ENCODE measurements at regions not wholly inside any gene's neighbourhood (a gene's known extent, or its start where the extent isn't known, plus 50 kb on each side); places are given as distances from the start of the nearest gene placed in this dataset.

DNA sequence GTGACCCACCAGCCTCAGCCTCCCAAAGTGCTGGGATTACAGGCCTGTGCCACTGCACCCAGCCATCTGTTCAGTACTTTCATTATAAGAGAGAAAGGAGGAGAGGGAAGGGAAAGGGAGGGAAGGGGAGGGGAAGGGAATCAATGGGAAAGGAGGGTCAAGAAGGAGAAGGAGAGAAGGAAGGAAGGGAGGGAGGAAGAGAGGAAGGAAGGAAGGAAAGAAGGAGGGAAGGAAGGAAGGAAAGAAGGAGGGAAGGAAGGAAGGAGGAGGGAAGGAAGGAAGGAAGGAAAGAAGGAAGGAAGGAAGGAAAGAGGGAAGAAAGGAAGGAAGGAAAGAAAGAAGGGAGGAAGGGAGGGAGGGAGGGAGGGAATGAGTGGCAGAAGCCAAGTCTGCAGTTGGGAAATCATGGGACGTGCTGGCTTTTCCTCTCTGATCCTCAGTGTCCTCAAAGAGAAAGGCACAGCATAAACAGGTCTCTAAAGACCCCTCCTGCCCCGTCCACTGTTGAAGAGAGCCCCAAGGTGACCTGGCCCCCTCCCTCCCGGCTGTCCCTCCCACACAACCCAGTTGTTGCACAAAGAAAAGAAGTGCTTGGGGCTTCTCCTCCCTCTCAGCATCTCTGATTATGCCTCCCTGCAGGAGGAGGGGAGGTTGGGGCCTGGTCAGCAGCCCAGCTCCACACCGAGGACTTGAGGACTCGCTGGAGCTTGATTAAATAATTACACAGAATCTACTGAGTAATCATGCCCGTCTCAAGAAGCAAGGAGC lies 69.1 kb upstream of the TOP1 start:
- Histone ChIP-seq H3K36me3 (ENCODE audit: control insufficient read depth in 2 of 2, extremely low read depth in 1 of 2, insufficient read depth in 2 of 2, low read length in 2 of 2) (no peaks in the 10 kb centered on the region), H4K20me1 (replicated peaks; ENCODE audit: control insufficient read depth, extremely low read depth, insufficient read depth, low read length) (no peaks in the 10 kb centered on the region), H3K79me2 (ENCODE audit: control insufficient read depth, insufficient read depth, low read length) (no peaks in the 10 kb centered on the region), H3K9ac (replicated peaks; ENCODE audit: extremely low read depth, insufficient read depth, low read length) (no peak overlapping the region), H3K27ac (ENCODE audit: insufficient read depth, low read depth, low read length) (no peak overlapping the region), H3K9me3 (replicated peaks; ENCODE audit: control insufficient read depth, insufficient read depth, low read length) (no peaks in the 10 kb centered on the region), H3K9me1 (replicated peaks; ENCODE audit: control insufficient read depth, extremely low read depth, insufficient read depth, low read length) (no peaks in the 10 kb centered on the region), H3K4me1 (ENCODE audit: control insufficient read depth, extremely low read depth, insufficient read depth, low read length) (no peaks in the 10 kb centered on the region), H3K4me2 (ENCODE audit: insufficient read depth, low read length) (no peak overlapping the region), H3K4me3 (replicated peaks in 1 of 3; ENCODE audit: insufficient read depth in 1 of 3, low read depth in 1 of 3, low read length in 3 of 3) (no peak overlapping the region), H2AFZ (ENCODE audit: low read depth, low read length) (no peak overlapping the region), H3K27me3 (ENCODE audit: control insufficient read depth in 2 of 2, insufficient read depth in 2 of 2, low read length in 2 of 2) (no peaks in the 10 kb centered on the region)
- ChIA-PET CTCF (interaction anchor here (0.6 kb wide), 1 partner anchor 61 kb away, joined by 3 read pairs; no protein-coding TSS in a partner anchor), POLR2A (no interaction called here)
- FAIRE-seq (no peak), DNase-seq (ENCODE audit: low read depth, low spot score) (no peak)
- dilution Hi-C loops (cut with MboI; ENCODE audit: extremely low pct_ligation_motif_present, low sequenced_read_pairs), result no loop called here
- intact Hi-C loops (cut with micrococcal nuclease), result no loop called here
- BruUV-seq (replicated peaks), result no TSS peak
- TF ChIP-seq, protein P1, sequence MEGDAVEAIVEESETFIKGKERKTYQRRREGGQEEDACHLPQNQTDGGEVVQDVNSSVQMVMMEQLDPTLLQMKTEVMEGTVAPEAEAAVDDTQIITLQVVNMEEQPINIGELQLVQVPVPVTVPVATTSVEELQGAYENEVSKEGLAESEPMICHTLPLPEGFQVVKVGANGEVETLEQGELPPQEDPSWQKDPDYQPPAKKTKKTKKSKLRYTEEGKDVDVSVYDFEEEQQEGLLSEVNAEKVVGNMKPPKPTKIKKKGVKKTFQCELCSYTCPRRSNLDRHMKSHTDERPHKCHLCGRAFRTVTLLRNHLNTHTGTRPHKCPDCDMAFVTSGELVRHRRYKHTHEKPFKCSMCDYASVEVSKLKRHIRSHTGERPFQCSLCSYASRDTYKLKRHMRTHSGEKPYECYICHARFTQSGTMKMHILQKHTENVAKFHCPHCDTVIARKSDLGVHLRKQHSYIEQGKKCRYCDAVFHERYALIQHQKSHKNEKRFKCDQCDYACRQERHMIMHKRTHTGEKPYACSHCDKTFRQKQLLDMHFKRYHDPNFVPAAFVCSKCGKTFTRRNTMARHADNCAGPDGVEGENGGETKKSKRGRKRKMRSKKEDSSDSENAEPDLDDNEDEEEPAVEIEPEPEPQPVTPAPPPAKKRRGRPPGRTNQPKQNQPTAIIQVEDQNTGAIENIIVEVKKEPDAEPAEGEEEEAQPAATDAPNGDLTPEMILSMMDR (IDR thresholded peaks at IDR 0.05; ENCODE audit: extremely low read depth in 1 of 2, insufficient read depth in 1 of 2, low read depth in 1 of 2, low read length in 2 of 2), result no peak
- no peak for TF ChIP-seq FOS (IDR thresholded peaks at IDR 0.05; ENCODE audit: borderline replicate concordance, insufficient read depth, low read length)
- TF ChIP-seq GATA2 (IDR thresholded peaks at IDR 0.05; ENCODE audit: insufficient read depth, insufficient read length, low read depth, low read length), result no peak
- no peak for TF ChIP-seq POLR2AphosphoS5 (IDR thresholded peaks at IDR 0.05; ENCODE audit: insufficient read depth, low read depth, low read length)

DNA sequence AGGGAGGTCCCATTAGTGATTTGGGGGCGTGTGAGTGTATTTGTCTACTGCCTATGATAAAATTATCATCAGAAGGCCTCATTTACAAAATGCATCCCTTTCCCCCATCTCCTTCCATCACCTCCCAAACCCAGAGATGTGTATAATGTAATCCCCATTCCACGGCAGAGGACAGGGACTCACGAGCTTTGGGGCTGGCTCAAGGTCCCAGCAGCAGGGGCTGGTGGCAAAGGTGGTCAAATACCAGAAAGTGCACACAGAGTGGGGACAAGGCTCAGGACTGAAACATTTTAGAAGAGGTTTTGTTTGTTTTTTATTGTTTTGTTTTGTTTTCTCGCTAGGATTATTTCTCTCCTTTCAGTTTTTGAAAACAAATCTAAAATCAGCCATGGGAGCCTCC lies 68.5 kb upstream of the TOP1 start:
- Histone ChIP-seq H4K20me1 (replicated peaks; ENCODE audit: control insufficient read depth, extremely low read depth, insufficient read depth, low read length) (no peaks in the 10 kb centered on the region), H3K4me2 (ENCODE audit: insufficient read depth, low read length) (no peak overlapping the region), H3K79me2 (ENCODE audit: control insufficient read depth, insufficient read depth, low read length) (no peaks in the 10 kb centered on the region), H3K27ac (ENCODE audit: insufficient read depth, low read depth, low read length) (no peak overlapping the region), H3K9ac (replicated peaks; ENCODE audit: extremely low read depth, insufficient read depth, low read length) (no peak overlapping the region), H3K9me3 (replicated peaks; ENCODE audit: control insufficient read depth, insufficient read depth, low read length) (no peaks in the 10 kb centered on the region), H3K36me3 (ENCODE audit: control insufficient read depth in 2 of 2, extremely low read depth in 1 of 2, insufficient read depth in 2 of 2, low read length in 2 of 2) (no peaks in the 10 kb centered on the region), H3K27me3 (ENCODE audit: control insufficient read depth in 2 of 2, insufficient read depth in 2 of 2, low read length in 2 of 2) (no peaks in the 10 kb centered on the region), H3K4me3 (replicated peaks in 1 of 3; ENCODE audit: insufficient read depth in 1 of 3, low read depth in 1 of 3, low read length in 3 of 3) (no peak overlapping the region), H3K4me1 (ENCODE audit: control insufficient read depth, extremely low read depth, insufficient read depth, low read length) (no peaks in the 10 kb centered on the region), H2AFZ (ENCODE audit: low read depth, low read length) (no peak overlapping the region), H3K9me1 (replicated peaks; ENCODE audit: control insufficient read depth, extremely low read depth, insufficient read depth, low read length) (no peaks in the 10 kb centered on the region)
- no TSS peak for BruUV-seq (replicated peaks)
- ChIA-PET POLR2A (no interaction called here), CTCF (no interaction called here)
- dilution Hi-C loops (cut with MboI; ENCODE audit: extremely low pct_ligation_motif_present, low sequenced_read_pairs) (no loop called here), intact Hi-C loops (cut with micrococcal nuclease) (no loop called here)
- TF ChIP-seq POLR2AphosphoS5 (IDR thresholded peaks at IDR 0.05; ENCODE audit: insufficient read depth, low read depth, low read length) (no peak), GATA2 (IDR thresholded peaks at IDR 0.05; ENCODE audit: insufficient read depth, insufficient read length, low read depth, low read length) (no peak), FOS (IDR thresholded peaks at IDR 0.05; ENCODE audit: borderline replicate concordance, insufficient read depth, low read length) (no peak), JUN (IDR thresholded peaks at IDR 0.05; ENCODE audit: borderline replicate concordance, insufficient read depth, insufficient read length, low read depth) (no peak), MYC (IDR thresholded peaks at IDR 0.05; ENCODE audit: low read depth, low read length) (no peak), EZH2 (IDR thresholded peaks at IDR 0.05; ENCODE audit: borderline replicate concordance, low read depth, low read length, severe bottlenecking) (no peak), POLR2A (IDR thresholded peaks at IDR 0.05; ENCODE audit: low read depth, low read length) (no peak)
- TF ChIP-seq, protein P2, sequence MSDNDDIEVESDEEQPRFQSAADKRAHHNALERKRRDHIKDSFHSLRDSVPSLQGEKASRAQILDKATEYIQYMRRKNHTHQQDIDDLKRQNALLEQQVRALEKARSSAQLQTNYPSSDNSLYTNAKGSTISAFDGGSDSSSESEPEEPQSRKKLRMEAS (IDR thresholded peaks at IDR 0.05; ENCODE audit: insufficient read depth, insufficient read length), result no peak
- TF ChIP-seq, protein P1 (IDR thresholded peaks at IDR 0.05; ENCODE audit: extremely low read depth in 1 of 2, insufficient read depth in 1 of 2, low read depth in 1 of 2, low read length in 2 of 2), result no peak
- DNase-seq (ENCODE audit: low read depth, low spot score) (no peak), FAIRE-seq (no peak)
